Small intestine (tissue), 7 donors: ENCODE measurements at regions not wholly inside any gene's neighbourhood (a gene's known extent, or its start where the extent isn't known, plus 50 kb on each side); places are given as distances from the start of the nearest gene placed in this dataset.

Experiments
- DNase-seq, 2 donors: peaks; one replicate each; pipeline versions ENCODE4 v3.0.0 to v3.0.0-alpha.2; 2013
- FAIRE-seq: peaks from 2 replicates; lab custom pipeline; 2012; peaks lifted over from hg19 to GRCh38; lab: Jason Lieb, UNC
- H3K27ac ChIP-seq, 3 donors: one replicate each; pipeline ENCODE4 v1.5.1; 2013; ENCODE audit warnings: low read length in 2 of 3, mild to moderate bottlenecking in 2 of 3, control low read depth in 1 of 3, inconsistent platforms in 1 of 3, low read depth in 1 of 3, moderate library complexity in 1 of 3
- H3K27me3 ChIP-seq, 3 donors: one replicate each; pipeline ENCODE4 v1.6.1; 2013; ENCODE audit warnings: low read length in 3 of 3, inconsistent platforms in 1 of 3; ENCODE audit not compliant: control insufficient read depth in 3 of 3, insufficient read depth in 3 of 3
- H3K36me3 ChIP-seq, 3 donors: one replicate each; pipeline ENCODE4 v1.6.1; 2013; ENCODE audit warnings: low read length in 3 of 3, inconsistent platforms in 1 of 3, low read depth in 1 of 3, mild to moderate bottlenecking in 1 of 3, moderate library complexity in 1 of 3; ENCODE audit not compliant: control insufficient read depth in 3 of 3, insufficient read depth in 2 of 3
- H3K4me1 ChIP-seq, 3 donors: one replicate each; pipeline ENCODE4 v1.6.1; 2013; ENCODE audit warnings: low read length in 2 of 3, inconsistent platforms in 1 of 3, low read depth in 1 of 3, mild to moderate bottlenecking in 1 of 3, moderate library complexity in 1 of 3; ENCODE audit not compliant: control insufficient read depth in 3 of 3, insufficient read depth in 2 of 3
- H3K4me3 ChIP-seq, 3 donors: one replicate each; pipeline ENCODE4 v1.5.1; 2013; ENCODE audit warnings: low read length in 3 of 3, control low read depth in 1 of 3, inconsistent platforms in 1 of 3, low read depth in 1 of 3, mild to moderate bottlenecking in 1 of 3, moderate library complexity in 1 of 3
- H3K9me3 ChIP-seq, 2 donors: one replicate each; pipeline ENCODE4 v1.6.1; 2013; ENCODE audit warnings: low read depth in 1 of 2, low read length in 1 of 2; ENCODE audit not compliant: control insufficient read depth in 2 of 2, insufficient read depth in 1 of 2
- WGBS, 3 donors: extraction: QIAGEN DNeasy Blood & Tissue Kit; methylation state at CpG; one replicate each; pipeline ENCODE4 v1.1.7; 2013; 5-methylcytosine and 5-hydroxymethylcytosine counted together
- donor health status: healthy with polysubstance abuse.
- donor health status: control.
- donor health status: control.
- donor health status: Bipolar disorder and iron deficiency.
- donor health status: healthy.

GRCh38 chr1:234729561-234730474 is 119.8 kb upstream of the IRF2BP2 start:
- 87 to 91% (median 88%) methylated on average over 18 of the region's 18 CpGs for WGBS, 3 donors
- H3K36me3 ChIP-seq = no peaks in the 10 kb centered on the region
- H3K4me3 ChIP-seq = no peak overlapping the region
- no peak overlapping the region for H3K27ac ChIP-seq
- FAIRE-seq (no peak), DNase-seq (no peak)
- no peaks in the 10 kb centered on the region for H3K27me3 ChIP-seq
- peaks cover 12 to 40% (median 27%) of the 10 kb centered on the region in 3 donors for H3K4me1 ChIP-seq
- H3K9me3 ChIP-seq = no peaks in the 10 kb centered on the region

GRCh38 chr1:234728740-234729139 is 118.8 kb upstream of the IRF2BP2 start:
- H3K9me3 ChIP-seq = no peaks in the 10 kb centered on the region
- no peak overlapping the region for H3K27ac ChIP-seq
- H3K36me3 ChIP-seq = no peaks in the 10 kb centered on the region
- H3K27me3 ChIP-seq = no peaks in the 10 kb centered on the region
- H3K4me3 ChIP-seq = no peak overlapping the region
- WGBS, 3 donors = 93 to 96% (median 93%) methylated on average over 12 of the region's 12 CpGs
- DNase-seq (no peak), FAIRE-seq (no peak)
- peaks cover 12 to 48% (median 30%) of the 10 kb centered on the region in 3 donors for H3K4me1 ChIP-seq

DNA sequence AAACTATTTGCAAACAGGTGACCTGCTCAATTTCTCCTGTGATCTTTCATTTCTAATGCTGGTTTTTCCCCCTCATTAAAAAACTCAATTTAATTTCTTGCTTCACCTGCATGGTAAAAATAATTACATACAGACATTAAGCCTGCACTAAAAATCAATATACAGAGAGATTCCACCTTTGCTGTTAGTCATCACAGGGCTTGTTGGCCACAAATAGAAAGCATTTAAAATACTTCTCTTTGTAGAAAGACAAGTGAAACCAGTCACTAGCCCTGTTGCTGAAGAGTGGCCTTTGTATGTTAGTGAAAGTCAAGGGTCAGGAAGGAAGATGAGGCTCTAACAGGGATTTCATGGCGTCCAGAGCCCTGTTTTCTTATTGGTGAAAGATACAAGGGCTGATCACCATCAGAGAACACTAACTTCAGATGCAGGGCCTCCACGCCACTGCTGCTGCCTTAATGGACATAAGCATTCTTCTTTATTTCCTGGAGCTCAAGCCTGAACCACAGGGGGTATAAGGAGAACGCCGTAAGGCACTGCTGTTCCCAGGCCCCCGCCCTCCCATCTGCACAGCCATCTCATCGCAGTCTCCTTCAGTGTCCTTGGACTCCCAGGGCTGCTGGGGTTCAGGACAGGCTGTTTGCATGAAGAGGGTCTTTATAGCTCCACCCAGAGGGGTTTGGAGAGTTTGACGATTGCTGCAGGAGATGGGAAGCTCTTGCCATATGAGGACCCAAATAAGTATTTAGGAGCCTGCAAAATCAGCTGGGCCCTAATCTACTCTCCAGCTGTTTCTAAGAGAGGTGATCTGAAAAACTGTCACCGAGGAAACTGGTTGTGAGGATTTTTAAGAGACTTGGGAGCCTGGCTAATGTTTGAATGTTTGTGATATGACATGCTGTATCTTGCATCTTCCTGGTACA is 117.3 kb upstream of the IRF2BP2 start:
- no peaks in the 10 kb centered on the region for H3K36me3 ChIP-seq
- H3K27me3 ChIP-seq = no peaks in the 10 kb centered on the region
- H3K9me3 ChIP-seq = no peaks in the 10 kb centered on the region
- H3K27ac ChIP-seq = peak overlapping the region; percentile 46 to 96 (median 96)
- no peak for DNase-seq
- peaks cover 18 to 62% (median 35%) of the 10 kb centered on the region in 3 donors for H3K4me1 ChIP-seq
- H3K4me3 ChIP-seq = no peak overlapping the region
- FAIRE-seq = no peak
- WGBS, 3 donors = 63 to 73% (median 66%) methylated on average over 8 of the region's 8 CpGs

GRCh38 chr1:234726359-234726943 is 116.5 kb upstream of the IRF2BP2 start:
- DNase-seq (no peak), FAIRE-seq (no peak)
- H3K9me3 ChIP-seq = no peaks in the 10 kb centered on the region
- peaks cover 22 to 70% (median 40%) of the 10 kb centered on the region in 3 donors for H3K4me1 ChIP-seq
- H3K27me3 ChIP-seq = no peaks in the 10 kb centered on the region
- no peaks in the 10 kb centered on the region for H3K36me3 ChIP-seq
- WGBS, 3 donors = 71 to 86% (median 86%) methylated on average over 12 of the region's 12 CpGs
- H3K27ac ChIP-seq = peak overlapping the region; percentile 96 to 97 (median 96)
- no peak overlapping the region for H3K4me3 ChIP-seq

DNA sequence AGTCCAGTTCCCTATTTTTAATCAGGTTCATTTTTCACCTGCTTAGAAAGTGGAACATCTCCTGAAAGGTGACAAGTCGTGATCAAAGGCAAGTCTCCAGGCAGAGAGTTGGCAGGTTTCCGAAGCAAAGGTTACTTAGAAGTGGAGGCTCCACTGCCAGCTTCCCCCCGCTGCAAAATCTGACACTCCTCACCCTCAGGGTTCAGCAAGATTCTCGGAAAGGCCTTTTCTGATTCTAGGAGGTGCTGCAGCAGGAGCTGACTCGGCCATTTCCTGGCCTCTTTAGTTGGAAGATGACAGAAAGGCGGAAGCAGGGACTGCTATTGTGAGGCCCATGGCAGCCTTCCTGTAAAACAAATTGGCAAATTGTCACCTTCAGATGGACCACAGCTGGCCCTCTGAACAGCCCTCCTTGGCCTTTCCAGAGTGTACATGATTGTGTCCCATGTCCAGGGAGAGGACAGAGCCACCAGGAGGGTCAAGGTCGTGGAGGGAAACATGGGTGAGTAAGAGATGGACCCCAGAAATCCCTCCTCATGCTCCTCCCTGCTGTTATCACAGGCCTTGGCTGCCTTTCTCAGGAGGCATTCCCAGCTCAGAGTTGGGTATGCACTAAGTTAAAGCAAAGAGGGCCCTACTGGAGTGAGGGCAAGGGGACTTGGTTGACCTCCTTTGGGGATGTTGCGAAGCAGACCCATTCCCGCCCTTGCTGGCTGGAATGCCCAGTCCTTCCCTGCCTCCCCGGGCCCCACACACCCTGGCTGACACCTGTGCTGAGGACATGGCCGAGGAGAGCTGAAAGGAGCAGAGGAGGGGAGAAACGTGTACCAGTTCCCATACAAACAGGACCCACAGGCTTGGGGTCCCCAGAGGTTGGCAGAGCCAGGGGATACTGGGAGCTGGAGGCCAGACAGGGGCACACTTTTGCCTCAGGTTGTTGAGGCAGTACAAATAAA is 115.5 kb upstream of the IRF2BP2 start:
- FAIRE-seq (no peak), DNase-seq (peak; percentile 67 to 69)
- WGBS, 3 donors = 29 to 44% (median 38%) methylated on average over 12 of the region's 12 CpGs
- H3K9me3 ChIP-seq = no peaks in the 10 kb centered on the region
- peak overlapping the region; percentile 96 to 97 (median 96) for H3K27ac ChIP-seq
- no peaks in the 10 kb centered on the region for H3K36me3 ChIP-seq
- peaks cover 24 to 75% (median 48%) of the 10 kb centered on the region in 3 donors for H3K4me1 ChIP-seq
- no peaks in the 10 kb centered on the region for H3K27me3 ChIP-seq
- H3K4me3 ChIP-seq = no peak overlapping the region

DNA sequence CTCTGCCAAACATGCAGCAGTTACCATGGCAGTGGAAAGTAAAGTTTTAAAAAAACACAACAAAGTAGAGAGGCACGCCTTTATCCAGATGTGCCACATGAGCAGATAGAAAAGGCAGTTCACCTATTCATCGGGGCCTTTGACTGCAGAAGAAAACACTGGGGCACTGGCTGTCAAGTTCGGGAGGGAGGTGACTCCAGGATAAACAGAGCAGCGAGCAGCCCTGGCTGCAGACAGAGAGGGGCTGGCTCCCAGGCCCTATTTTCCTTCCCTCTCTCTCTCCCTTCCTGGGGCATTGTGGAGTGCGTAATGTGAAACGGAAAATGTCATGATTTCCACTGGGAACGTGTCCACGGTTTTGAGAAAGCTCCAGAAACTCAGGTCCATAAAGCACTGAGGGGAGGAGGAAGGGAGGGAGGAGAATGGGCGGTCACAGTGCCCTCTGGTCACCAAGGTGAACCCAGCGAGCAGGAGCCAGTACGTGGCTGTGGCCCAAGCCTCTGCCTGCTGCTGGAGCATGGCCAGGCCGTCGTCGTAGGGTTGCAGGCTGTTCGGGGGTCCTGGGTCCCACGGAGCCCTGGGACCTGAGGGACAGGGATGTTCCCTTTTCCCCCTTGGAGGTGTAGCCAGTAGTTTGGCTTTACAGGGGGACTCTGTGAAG is 114.7 kb upstream of the IRF2BP2 start:
- H3K27me3 ChIP-seq = no peaks in the 10 kb centered on the region
- 1 to 14% (median 6%) methylated on average over 16 of the region's 16 CpGs for WGBS, 3 donors
- peak overlapping the region in 1 of 3 donors; percentile 11 for H3K4me3 ChIP-seq
- no peak for FAIRE-seq
- peaks cover 24 to 83% (median 52%) of the 10 kb centered on the region in 3 donors for H3K4me1 ChIP-seq
- H3K9me3 ChIP-seq = no peaks in the 10 kb centered on the region
- DNase-seq = peak in 1 of 2 donors; percentile 84
- peak overlapping the region; percentile 96 to 97 (median 96) for H3K27ac ChIP-seq
- H3K36me3 ChIP-seq = no peaks in the 10 kb centered on the region
